ENCODE measurements at regions not wholly inside any gene's neighbourhood (a gene's known extent, or its start where the extent isn't known, plus 50 kb on each side); places are given as distances from the start of the nearest gene placed in this dataset.

- WGBS = 30% methylated on average over 4 of the region's 4 CpGs
- no peak for DNase-seq (ENCODE audit: extremely low spot score)
- H3K4me1 ChIP-seq (ENCODE audit: insufficient read depth) = peaks cover 3% of the 10 kb centered on the region
- H3K36me3 ChIP-seq (ENCODE audit: insufficient read depth) = no peaks in the 10 kb centered on the region
- H3K27ac ChIP-seq (ENCODE audit: low read depth) = no peak overlapping the region
- no peak overlapping the region for H3K4me3 ChIP-seq (ENCODE audit: low read depth, low read length)
These were observed 88.9 kb upstream of the THBS1 start for GRCh38 chr15:39491886-39492490.

- peaks cover 3% of the 10 kb centered on the region for H3K4me1 ChIP-seq (ENCODE audit: insufficient read depth)
- 73% methylated on average over 3 of the region's 3 CpGs for WGBS
- DNase-seq (ENCODE audit: extremely low spot score) = no peak
- H3K27ac ChIP-seq (ENCODE audit: low read depth) = no peak overlapping the region
- H3K36me3 ChIP-seq (ENCODE audit: insufficient read depth) = no peaks in the 10 kb centered on the region
- no peak overlapping the region for H3K4me3 ChIP-seq (ENCODE audit: low read depth, low read length)
These were observed 87.3 kb upstream of the THBS1 start for GRCh38 chr15:39493424-39494067.

DNA sequence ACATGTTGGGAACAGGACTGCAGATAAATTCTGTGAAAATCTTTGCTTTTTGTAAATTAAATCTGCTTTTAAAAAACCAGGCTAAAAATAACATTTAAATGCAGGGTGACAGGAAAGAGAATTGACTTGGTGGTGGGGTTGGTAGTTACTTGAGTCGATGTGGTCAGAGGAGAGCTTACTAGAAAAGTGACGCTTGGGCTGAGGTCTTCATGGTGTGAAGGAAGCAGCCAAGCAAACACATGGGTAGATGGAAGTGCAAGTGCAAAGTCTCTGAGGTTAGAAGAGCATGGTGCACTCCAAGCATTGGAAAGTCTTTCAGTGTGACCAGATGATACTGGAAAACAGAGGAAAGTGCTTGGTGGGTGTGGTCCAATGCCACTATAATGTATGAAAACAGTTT lies 86.4 kb upstream of the THBS1 start:
- DNase-seq (ENCODE audit: extremely low spot score) = no peak
- H3K36me3 ChIP-seq (ENCODE audit: insufficient read depth) = no peaks in the 10 kb centered on the region
- no peak overlapping the region for H3K27ac ChIP-seq (ENCODE audit: low read depth)
- H3K4me3 ChIP-seq (ENCODE audit: low read depth, low read length) = no peak overlapping the region
- peaks cover 1% of the 10 kb centered on the region for H3K4me1 ChIP-seq (ENCODE audit: insufficient read depth)
- 87% methylated on average over 2 of the region's 2 CpGs for WGBS

GRCh38 chr15:39495871-39496840 lies 84.7 kb upstream of the THBS1 start:
- WGBS = 55% methylated on average over 8 of the region's 8 CpGs
- no peak overlapping the region for H3K4me3 ChIP-seq (ENCODE audit: low read depth, low read length)
- no peak for DNase-seq (ENCODE audit: extremely low spot score)
- H3K36me3 ChIP-seq (ENCODE audit: insufficient read depth) = no peaks in the 10 kb centered on the region
- no peaks in the 10 kb centered on the region for H3K4me1 ChIP-seq (ENCODE audit: insufficient read depth)
- H3K27ac ChIP-seq (ENCODE audit: low read depth) = no peak overlapping the region

DNA sequence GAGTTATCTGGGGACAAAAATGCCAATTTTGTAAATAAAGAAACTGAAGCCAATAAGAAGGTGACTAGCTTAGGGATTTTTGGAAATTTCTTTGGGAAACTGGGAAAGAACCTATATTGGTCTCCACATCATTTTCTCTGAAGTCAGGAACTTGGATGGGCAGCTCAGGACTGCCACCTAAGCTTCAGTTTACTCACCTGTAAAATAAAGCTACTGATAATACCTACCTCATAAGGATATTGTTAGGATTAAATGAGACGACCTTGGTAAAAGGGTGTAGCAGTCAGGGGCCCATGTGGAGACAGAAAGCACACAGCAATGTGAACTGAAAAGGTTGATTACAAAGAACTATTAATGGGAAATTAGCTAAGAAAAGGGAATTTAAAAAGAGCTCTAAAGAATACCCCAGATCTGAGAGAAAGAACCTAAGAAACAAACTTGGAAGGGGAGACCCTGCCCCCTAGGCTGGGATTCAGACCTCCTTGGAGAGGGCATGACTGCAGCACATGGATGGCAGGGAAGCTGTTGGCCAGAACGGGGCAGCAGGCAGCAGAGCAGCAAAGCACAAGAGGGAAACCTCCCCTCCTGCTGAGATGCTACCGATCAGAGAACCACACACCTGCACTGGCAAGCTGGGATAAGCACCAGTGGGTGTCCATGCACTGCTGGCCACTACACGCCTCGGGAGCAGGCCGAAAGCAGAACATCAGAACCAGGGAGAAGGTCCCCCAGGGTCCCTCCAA lies 83.7 kb upstream of the THBS1 start:
- WGBS = 91% methylated on average over 6 of the region's 6 CpGs
- no peak for DNase-seq (ENCODE audit: extremely low spot score)
- Histone ChIP-seq H3K4me3 (ENCODE audit: low read depth, low read length) (no peak overlapping the region), H3K27ac (ENCODE audit: low read depth) (no peak overlapping the region), H3K4me1 (ENCODE audit: insufficient read depth) (no peaks in the 10 kb centered on the region), H3K36me3 (ENCODE audit: insufficient read depth) (no peaks in the 10 kb centered on the region)

DNA sequence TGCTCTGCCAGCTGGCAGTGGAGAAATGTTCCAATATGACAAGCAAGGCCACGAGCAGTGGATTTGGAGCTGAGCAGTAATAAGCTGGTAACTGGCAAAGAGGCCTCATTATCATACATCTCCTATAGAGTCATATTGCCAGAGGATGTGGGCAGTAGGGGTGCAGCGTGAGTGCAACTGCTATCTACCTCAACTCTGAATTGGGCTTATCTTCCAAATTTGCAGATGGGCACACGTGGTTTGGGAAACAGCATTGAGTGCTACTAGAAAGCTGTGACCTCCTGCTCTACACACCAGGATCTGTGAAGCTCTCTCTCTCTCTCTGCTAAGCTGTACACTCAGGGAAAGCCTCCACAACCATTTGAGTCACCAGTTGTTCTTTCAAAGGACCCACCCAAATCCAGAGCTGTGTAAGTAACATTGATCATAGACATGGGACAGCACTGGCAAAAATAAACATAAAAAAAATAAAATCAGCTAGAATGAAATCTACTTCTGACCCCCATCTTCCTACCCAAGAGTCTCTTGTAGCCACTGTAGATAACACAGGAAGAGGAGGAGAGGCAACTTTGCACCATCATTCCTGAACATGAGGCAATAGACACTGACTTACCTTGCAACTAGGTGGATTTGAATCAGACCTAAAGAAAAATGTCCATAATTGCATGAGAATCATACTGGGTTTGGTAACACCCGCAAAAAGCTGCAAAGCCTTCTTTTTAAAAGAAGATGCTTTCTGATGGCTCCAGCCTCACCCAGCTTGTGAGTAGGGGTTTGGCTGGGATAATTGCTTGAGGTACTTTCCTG lies 82.9 kb upstream of the THBS1 start:
- no peaks in the 10 kb centered on the region for H3K36me3 ChIP-seq (ENCODE audit: insufficient read depth)
- 61% methylated on average over 4 of the region's 4 CpGs for WGBS
- H3K4me3 ChIP-seq (ENCODE audit: low read depth, low read length) = no peak overlapping the region
- H3K27ac ChIP-seq (ENCODE audit: low read depth) = no peak overlapping the region
- H3K4me1 ChIP-seq (ENCODE audit: insufficient read depth) = no peaks in the 10 kb centered on the region
- DNase-seq (ENCODE audit: extremely low spot score) = no peak

GRCh38 chr15:39498629-39499028 lies 82.2 kb upstream of the THBS1 start:
- Histone ChIP-seq H3K4me3 (ENCODE audit: low read depth, low read length) (no peak overlapping the region), H3K36me3 (ENCODE audit: insufficient read depth) (no peaks in the 10 kb centered on the region), H3K27ac (ENCODE audit: low read depth) (no peak overlapping the region), H3K4me1 (ENCODE audit: insufficient read depth) (no peaks in the 10 kb centered on the region)
- 52% methylated on average over 4 of the region's 4 CpGs for WGBS
- no peak for DNase-seq (ENCODE audit: extremely low spot score)

DNA sequence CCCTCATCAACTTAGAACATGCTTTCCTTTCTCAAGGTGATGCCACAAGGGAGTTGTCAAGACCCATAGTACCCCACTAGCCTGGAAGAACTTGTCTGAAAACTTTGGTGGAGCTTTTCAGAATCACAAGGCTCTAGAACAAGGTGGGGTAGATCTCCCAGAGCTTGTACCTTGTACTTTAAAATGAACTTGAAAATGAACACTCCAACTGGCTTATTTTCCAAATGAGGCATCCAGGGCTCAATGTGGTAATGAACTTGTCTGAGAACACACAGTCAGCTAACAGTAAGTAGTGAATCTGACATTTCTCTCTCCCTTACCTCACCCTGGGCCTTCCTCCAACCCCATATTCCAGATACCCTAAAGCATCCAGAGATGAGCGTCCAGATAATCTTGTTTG lies 81.8 kb upstream of the THBS1 start:
- WGBS = 43% methylated on average over 1 of the region's 1 CpG
- H3K4me1 ChIP-seq (ENCODE audit: insufficient read depth) = no peaks in the 10 kb centered on the region
- H3K36me3 ChIP-seq (ENCODE audit: insufficient read depth) = no peaks in the 10 kb centered on the region

DNA sequence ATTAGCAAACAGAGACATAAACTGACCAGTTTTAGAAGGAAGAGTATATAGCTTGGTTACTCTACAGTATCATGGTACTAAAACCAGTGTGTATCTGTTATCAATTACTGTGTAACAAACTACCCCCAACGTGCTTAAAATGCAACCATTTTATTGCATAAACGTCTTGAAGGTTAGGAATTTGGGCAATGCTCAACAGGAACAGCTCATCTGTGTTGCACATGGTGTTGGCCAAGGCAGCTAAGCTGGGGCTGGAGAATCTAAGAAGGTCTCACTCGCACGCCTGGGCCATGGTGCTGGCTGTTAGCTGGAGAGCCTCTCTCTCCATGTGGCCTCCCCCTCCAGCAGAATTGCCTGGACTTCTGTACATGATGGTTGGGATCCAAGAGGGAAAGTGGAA lies 81.2 kb upstream of the THBS1 start:
- 76% methylated on average over 4 of the region's 4 CpGs for WGBS
- H3K27ac ChIP-seq (ENCODE audit: low read depth) = no peak overlapping the region
- no peak overlapping the region for H3K4me3 ChIP-seq (ENCODE audit: low read depth, low read length)
- no peaks in the 10 kb centered on the region for H3K36me3 ChIP-seq (ENCODE audit: insufficient read depth)
- no peak for DNase-seq (ENCODE audit: extremely low spot score)
- H3K4me1 ChIP-seq (ENCODE audit: insufficient read depth) = no peaks in the 10 kb centered on the region

More for the DNA sequence above, 81.8 kb upstream of the THBS1 start:
- no peak for DNase-seq (ENCODE audit: extremely low spot score)
- Histone ChIP-seq H3K4me3 (ENCODE audit: low read depth, low read length) (no peak overlapping the region), H3K27ac (ENCODE audit: low read depth) (no peak overlapping the region)

DNA sequence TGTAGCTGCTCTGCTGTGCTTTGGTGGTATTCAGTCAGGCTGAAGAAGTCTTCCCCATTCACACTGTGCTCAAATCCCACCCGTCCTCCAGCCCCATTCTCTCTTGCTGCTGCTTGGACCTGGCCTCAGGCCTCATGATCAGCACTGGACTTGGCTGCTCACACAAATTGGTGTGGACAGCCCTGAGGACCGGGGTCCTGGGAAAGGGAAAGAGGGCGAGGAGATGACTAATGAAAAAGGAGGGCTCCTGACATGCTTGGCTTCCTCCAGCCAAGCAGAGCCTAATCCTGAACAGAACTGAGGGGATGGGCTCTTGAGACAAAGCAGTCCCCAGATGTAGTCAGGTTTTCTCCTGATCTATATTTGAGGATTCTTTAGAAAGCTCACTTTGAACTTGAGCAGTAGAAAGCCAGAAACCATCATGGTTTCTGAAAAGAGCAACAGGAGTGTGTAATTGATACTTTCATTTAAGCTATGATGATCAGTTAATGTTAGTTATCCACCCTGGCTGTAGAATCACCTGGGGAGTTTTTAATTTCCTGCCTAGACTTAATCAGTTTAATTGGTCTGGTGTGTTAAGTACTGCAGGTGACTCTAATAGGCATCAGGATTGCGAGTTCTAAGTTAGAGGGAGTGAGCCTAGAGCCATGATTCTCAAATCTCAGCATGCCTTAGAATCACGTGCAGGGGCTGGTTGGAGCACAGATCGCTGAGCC lies 79.4 kb upstream of the THBS1 start:
- H3K4me3 ChIP-seq (ENCODE audit: low read depth, low read length) = no peak overlapping the region
- no peak overlapping the region for H3K27ac ChIP-seq (ENCODE audit: low read depth)
- no peaks in the 10 kb centered on the region for H3K4me1 ChIP-seq (ENCODE audit: insufficient read depth)
- no peaks in the 10 kb centered on the region for H3K36me3 ChIP-seq (ENCODE audit: insufficient read depth)
- 90% methylated on average over 6 of the region's 6 CpGs for WGBS
- no peak for DNase-seq (ENCODE audit: extremely low spot score)

DNA sequence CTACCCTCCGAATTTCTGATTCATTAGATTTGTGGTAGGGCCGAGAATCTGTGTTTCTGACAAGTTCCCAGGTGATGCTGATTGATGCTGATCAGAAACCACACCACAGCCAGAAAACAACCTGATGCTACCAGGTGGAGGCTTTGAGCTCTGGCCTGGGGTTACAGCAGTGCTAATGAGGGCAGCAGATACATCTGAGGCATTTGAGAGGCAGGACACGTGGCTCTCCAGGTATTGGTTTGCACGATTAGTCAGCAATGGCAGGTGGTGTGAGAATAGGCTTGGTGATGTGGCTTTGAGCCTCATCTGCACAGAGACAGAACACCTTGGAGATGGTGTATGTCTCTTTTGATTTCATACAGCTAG lies 78.8 kb upstream of the THBS1 start:
- H3K27ac ChIP-seq (ENCODE audit: low read depth) = no peak overlapping the region
- H3K4me1 ChIP-seq (ENCODE audit: insufficient read depth) = no peaks in the 10 kb centered on the region
- no peaks in the 10 kb centered on the region for H3K36me3 ChIP-seq (ENCODE audit: insufficient read depth)
- DNase-seq (ENCODE audit: extremely low spot score) = no peak
- WGBS = 87% methylated on average over 4 of the region's 4 CpGs
- H3K4me3 ChIP-seq (ENCODE audit: low read depth, low read length) = no peak overlapping the region

DNA sequence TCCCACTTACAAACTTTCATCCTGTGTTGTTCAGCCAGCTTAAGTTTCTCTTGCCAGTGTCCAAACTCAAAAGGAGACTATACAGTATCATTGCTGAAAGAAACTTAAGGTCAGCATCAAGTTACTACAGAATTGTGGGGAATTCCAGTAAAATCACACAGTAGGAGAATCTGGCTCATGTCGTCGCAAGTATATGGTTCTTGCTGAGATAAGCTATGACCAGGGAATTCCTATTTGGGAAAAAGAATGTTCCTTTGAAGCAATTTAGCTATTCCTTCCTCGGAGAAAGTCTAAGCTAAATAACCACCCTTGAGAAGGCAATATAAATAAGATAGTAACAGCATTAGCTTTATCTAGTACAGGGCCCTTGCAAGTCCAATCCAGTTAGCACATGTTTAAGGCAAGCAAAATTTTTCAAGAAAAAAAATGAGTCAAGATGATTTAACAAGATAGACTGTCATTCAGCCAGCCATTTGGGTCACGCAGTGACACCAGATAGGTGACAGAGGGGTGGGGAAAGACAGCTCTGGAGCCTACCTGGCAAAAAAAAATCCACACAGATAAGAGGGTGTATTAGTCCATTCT lies 78.2 kb upstream of the THBS1 start:
- no peak overlapping the region for H3K27ac ChIP-seq (ENCODE audit: low read depth)

More for the DNA sequence above, 78.2 kb upstream of the THBS1 start:
- Histone ChIP-seq H3K36me3 (ENCODE audit: insufficient read depth) (no peaks in the 10 kb centered on the region), H3K4me1 (ENCODE audit: insufficient read depth) (no peaks in the 10 kb centered on the region), H3K4me3 (ENCODE audit: low read depth, low read length) (no peak overlapping the region)
- WGBS = 32% methylated on average over 4 of the region's 4 CpGs
- no peak for DNase-seq (ENCODE audit: extremely low spot score)

Data from urinary bladder (tissue), 3 donors.